Uterus (tissue), 3 donors: ENCODE measurements at regions not wholly inside any gene's neighbourhood (a gene's known extent, or its start where the extent isn't known, plus 50 kb on each side); places are given as distances from the start of the nearest gene placed in this dataset.

Experiments used
- DNase-seq, 2 donors: peaks; one replicate each; pipeline ENCODE4 v3.0.0-alpha.2; 2019 to 2020
- H3K27ac ChIP-seq, 2 donors: fragments of 200-600 bp; sonication (generic); 1 replicate in 1 of 2; 2 replicates in 1 of 2; pipeline ENCODE4 v1.5.1; 2016 to 2018
- H3K27me3 ChIP-seq, 2 donors: fragments of 200-600 bp; sonication (generic); one replicate each; pipeline ENCODE4 v1.5.1; 2018 to 2019; ENCODE audit warnings: control low read depth in 1 of 2
- H3K36me3 ChIP-seq, 2 donors: fragments of 200-600 bp; sonication (generic); one replicate each; pipeline ENCODE4 v1.5.1; 2019; ENCODE audit warnings: control low read depth in 1 of 2
- H3K4me1 ChIP-seq, 2 donors: fragments of 200-600 bp; sonication (generic); one replicate each; pipeline ENCODE4 v1.5.1; 2018 to 2019; ENCODE audit warnings: control low read depth in 1 of 2
- H3K4me3 ChIP-seq, 2 donors: fragments of 200-600 bp; sonication (generic); 1 replicate in 1 of 2; 2 replicates in 1 of 2; pipeline ENCODE4 v1.5.1; 2018 to 2019; ENCODE audit warnings: mild to moderate bottlenecking in 1 of 2
- H3K9me3 ChIP-seq, 2 donors: fragments of 200-600 bp; sonication (generic); one replicate each; pipeline ENCODE4 v1.5.1; 2019; ENCODE audit warnings: control low read depth in 1 of 2
- POLR2A ChIP-seq, 2 donors: fragments of 450-650 bp; IDR thresholded peaks; one replicate each; pipeline ENCODE4 v1.6.1; 2016; ENCODE audit warnings: antibody characterized with exemption in 2 of 2, mild to moderate bottlenecking in 1 of 2, moderate library complexity in 1 of 2
- intact Hi-C: fragments of 100-400 bp; cut with DNase I; formaldehyde crosslinking; loops from one replicate; pipeline ENCODE4 v1.15.1; 2023; ENCODE audit warnings: low total_unique reads
- TF ChIP-seq, protein P1 (sequence below), 4 experiments: fragments of 200-600 bp in 2 of 4; fragments of 450-650 bp in 2 of 4; sonication (generic) in 2 of 4; IDR thresholded peaks; one replicate each; pipeline ENCODE4 v1.5.1; 2016 to 2019; ENCODE audit warnings: antibody characterized with exemption in 4 of 4, mild to moderate bottlenecking in 2 of 4, moderate library complexity in 1 of 4
- donor health status: DM: yes; HTN: yes; CAD: no.

DNA sequence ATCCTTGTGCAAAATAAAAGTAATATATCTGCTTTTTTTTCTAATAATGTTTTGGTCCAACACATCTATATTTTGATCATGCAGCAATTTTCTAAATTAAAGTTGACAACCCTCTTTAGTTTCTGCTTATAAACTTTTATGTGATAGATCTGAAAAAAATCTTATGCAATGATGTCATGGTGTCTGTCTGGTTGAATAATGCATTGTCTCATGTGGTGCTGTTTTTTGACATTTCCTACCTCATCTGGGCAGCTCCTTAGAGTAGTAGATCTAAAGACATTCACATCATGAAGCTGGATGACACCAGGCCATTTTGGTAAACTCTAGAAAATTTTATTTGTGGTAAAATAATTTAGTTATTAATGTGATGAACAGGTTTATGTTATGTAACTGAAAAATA lies 106.8 kb upstream of the FN1 start:
- Histone ChIP-seq H3K4me1 (no peaks in the 10 kb centered on the region), H3K9me3 (no peaks in the 10 kb centered on the region), H3K27me3 (no peaks in the 10 kb centered on the region), H3K4me3 (no peak overlapping the region), H3K36me3 (no peaks in the 10 kb centered on the region), H3K27ac (no peak overlapping the region)
- no peak for DNase-seq
- TF ChIP-seq, protein P1, sequence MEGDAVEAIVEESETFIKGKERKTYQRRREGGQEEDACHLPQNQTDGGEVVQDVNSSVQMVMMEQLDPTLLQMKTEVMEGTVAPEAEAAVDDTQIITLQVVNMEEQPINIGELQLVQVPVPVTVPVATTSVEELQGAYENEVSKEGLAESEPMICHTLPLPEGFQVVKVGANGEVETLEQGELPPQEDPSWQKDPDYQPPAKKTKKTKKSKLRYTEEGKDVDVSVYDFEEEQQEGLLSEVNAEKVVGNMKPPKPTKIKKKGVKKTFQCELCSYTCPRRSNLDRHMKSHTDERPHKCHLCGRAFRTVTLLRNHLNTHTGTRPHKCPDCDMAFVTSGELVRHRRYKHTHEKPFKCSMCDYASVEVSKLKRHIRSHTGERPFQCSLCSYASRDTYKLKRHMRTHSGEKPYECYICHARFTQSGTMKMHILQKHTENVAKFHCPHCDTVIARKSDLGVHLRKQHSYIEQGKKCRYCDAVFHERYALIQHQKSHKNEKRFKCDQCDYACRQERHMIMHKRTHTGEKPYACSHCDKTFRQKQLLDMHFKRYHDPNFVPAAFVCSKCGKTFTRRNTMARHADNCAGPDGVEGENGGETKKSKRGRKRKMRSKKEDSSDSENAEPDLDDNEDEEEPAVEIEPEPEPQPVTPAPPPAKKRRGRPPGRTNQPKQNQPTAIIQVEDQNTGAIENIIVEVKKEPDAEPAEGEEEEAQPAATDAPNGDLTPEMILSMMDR (IDR thresholded peaks at IDR 0.05) = no peak
- no peak for TF ChIP-seq POLR2A (IDR thresholded peaks at IDR 0.05)
- intact Hi-C loops = no loop called here

GRCh38 chr2:215540658-215541057 lies 104.8 kb upstream of the FN1 start:
- intact Hi-C loops = no loop called here

DNA sequence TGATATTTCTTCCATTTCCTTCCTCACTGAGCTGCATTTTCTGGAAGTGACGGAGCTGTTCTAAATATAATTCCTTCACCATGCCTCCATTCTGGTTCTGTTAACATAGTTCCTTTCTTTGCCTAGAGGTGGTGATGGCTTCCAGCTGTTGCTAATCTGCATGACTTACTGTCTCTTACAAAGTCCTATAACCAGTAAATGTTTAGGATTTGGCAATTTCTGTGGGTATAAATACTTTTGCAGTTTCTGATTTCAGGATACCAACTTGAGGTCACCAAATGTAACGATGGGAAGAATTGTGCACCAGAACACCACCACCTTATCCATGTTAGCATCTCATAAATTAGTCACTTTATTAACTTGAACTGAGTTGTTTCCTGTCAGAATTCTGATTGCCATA lies 101.7 kb upstream of the FN1 start:
- Histone ChIP-seq H3K27ac (no peak overlapping the region), H3K4me1 (no peaks in the 10 kb centered on the region), H3K27me3 (no peaks in the 10 kb centered on the region), H3K36me3 (no peaks in the 10 kb centered on the region), H3K9me3 (no peaks in the 10 kb centered on the region), H3K4me3 (no peak overlapping the region)
- intact Hi-C loops = no loop called here
- DNase-seq = no peak
- TF ChIP-seq POLR2A (IDR thresholded peaks at IDR 0.05) = no peak
- TF ChIP-seq, protein P1 (IDR thresholded peaks at IDR 0.05) = no peak

More at GRCh38 chr2:215540658-215541057, 104.8 kb upstream of the FN1 start:
- H3K27ac ChIP-seq = no peak overlapping the region
- no peaks in the 10 kb centered on the region for H3K27me3 ChIP-seq
- no peaks in the 10 kb centered on the region for H3K4me1 ChIP-seq
- TF ChIP-seq POLR2A (IDR thresholded peaks at IDR 0.05) = no peak
- TF ChIP-seq, protein P1 (IDR thresholded peaks at IDR 0.05) = no peak
- no peaks in the 10 kb centered on the region for H3K36me3 ChIP-seq
- no peak for DNase-seq
- no peaks in the 10 kb centered on the region for H3K9me3 ChIP-seq
- no peak overlapping the region for H3K4me3 ChIP-seq

GRCh38 chr2:215536510-215536909 lies 100.6 kb upstream of the FN1 start:
- intact Hi-C loops = no loop called here
- Histone ChIP-seq H3K27me3 (no peaks in the 10 kb centered on the region), H3K4me3 (no peak overlapping the region), H3K4me1 (no peaks in the 10 kb centered on the region), H3K27ac (no peak overlapping the region), H3K9me3 (no peaks in the 10 kb centered on the region), H3K36me3 (no peaks in the 10 kb centered on the region)
- no peak for TF ChIP-seq POLR2A (IDR thresholded peaks at IDR 0.05)
- TF ChIP-seq, protein P1 (IDR thresholded peaks at IDR 0.05) = no peak
- no peak for DNase-seq

- TF ChIP-seq POLR2A (IDR thresholded peaks at IDR 0.05) = no peak
- TF ChIP-seq, protein P1 (IDR thresholded peaks at IDR 0.05) = no peak
- no peaks in the 10 kb centered on the region for H3K9me3 ChIP-seq
- H3K27me3 ChIP-seq = no peaks in the 10 kb centered on the region
- DNase-seq = no peak
- H3K27ac ChIP-seq = no peak overlapping the region
- H3K4me1 ChIP-seq = no peaks in the 10 kb centered on the region
- no peak overlapping the region for H3K4me3 ChIP-seq
- H3K36me3 ChIP-seq = no peaks in the 10 kb centered on the region
- intact Hi-C loops = no loop called here
These were observed 99.9 kb upstream of the FN1 start for GRCh38 chr2:215535741-215536140.
